Activated CD4-positive, CD25-positive, alpha-beta regulatory T cell (primary cell): ENCODE measurements at regions not wholly inside any gene's neighbourhood (a gene's known extent, or its start where the extent isn't known, plus 50 kb on each side); places are given as distances from the start of the nearest gene placed in this dataset.

Source experiments
- DNase-seq, 4 experiments: peaks; one replicate each; lab custom pipeline; 2025; lab: John Stamatoyannopoulos, UW

GRCh38 chr7:25395976-25396375, 167.7 kb upstream of the NPVF start:
- no peak for DNase-seq

- DNase-seq, result no peak
These were observed 168.4 kb upstream of the NPVF start for GRCh38 chr7:25396668-25397067.

- no peak for DNase-seq
These were observed 170.1 kb upstream of the NPVF start for GRCh38 chr7:25398418-25398817.

- no peak for DNase-seq
These were observed 170.9 kb upstream of the NPVF start for GRCh38 chr7:25399000-25399750.

GRCh38 chr7:25402532-25402931, 174.2 kb upstream of the NPVF start:
- DNase-seq, result no peak

- DNase-seq, result no peak
These were observed 177.4 kb upstream of the NPVF start for GRCh38 chr7:25405736-25406135.

- no peak for DNase-seq
These were observed 178.8 kb upstream of the NPVF start for GRCh38 chr7:25407053-25407452.

GRCh38 chr7:25408012-25408687, 179.9 kb upstream of the NPVF start:
- no peak for DNase-seq

GRCh38 chr7:25408876-25409275, 180.6 kb upstream of the NPVF start:
- DNase-seq, result no peak

- no peak for DNase-seq
These were observed 181.8 kb upstream of the NPVF start for GRCh38 chr7:25409897-25410636.

- DNase-seq, result no peak
These were observed 192.5 kb upstream of the NPVF start for GRCh38 chr7:25420771-25421170.

GRCh38 chr7:25424113-25424512, 195.8 kb upstream of the NPVF start:
- no peak for DNase-seq

- no peak for DNase-seq
These were observed 196.6 kb upstream of the NPVF start for GRCh38 chr7:25424855-25425254.

- DNase-seq, result no peak
These were observed 199.4 kb upstream of the NPVF start for GRCh38 chr7:25427721-25428120.

- DNase-seq, result no peak
These were observed 201.4 kb upstream of the NPVF start for GRCh38 chr7:25429731-25430130.

- no peak for DNase-seq
These were observed 202.1 kb upstream of the NPVF start for GRCh38 chr7:25430200-25430931.

GRCh38 chr7:25431956-25432450, 203.7 kb upstream of the NPVF start:
- no peak for DNase-seq

- DNase-seq, result no peak
These were observed 204.5 kb upstream of the NPVF start for GRCh38 chr7:25432807-25433206.

GRCh38 chr7:25436413-25436812, 208.1 kb upstream of the NPVF start:
- DNase-seq, result no peak

- no peak for DNase-seq
These were observed 209.0 kb upstream of the NPVF start for GRCh38 chr7:25437308-25437707.

- DNase-seq, result no peak
These were observed 216.7 kb upstream of the NPVF start for GRCh38 chr7:25444991-25445390.

GRCh38 chr7:25448301-25448700, 220.0 kb upstream of the NPVF start:
- no peak for DNase-seq
